ENCODE measurements at regions not wholly inside any gene's neighbourhood (a gene's known extent, or its start where the extent isn't known, plus 50 kb on each side); places are given as distances from the start of the nearest gene placed in this dataset.
A peak's percentile ranks its signal among the peaks of the same experiment; 100 is the strongest.
"Not testable (repeated sequence)": the region's sequence is repeated elsewhere in the genome, so short reads cannot be mapped to it uniquely, and the experiment has no call there.

- DNase-seq = no peak
These were observed 105.5 kb downstream of the KPNA2 start for GRCh38 chr17:68141050-68141449.

GRCh38 chr17:68142595-68142994 is 105.2 kb upstream of the AMZ2 start:
- DNase-seq = no peak

GRCh38 chr17:68143425-68143824 is 104.4 kb upstream of the AMZ2 start:
- no peak for DNase-seq

- DNase-seq = no peak
These were observed 102.8 kb upstream of the AMZ2 start for GRCh38 chr17:68145088-68145487.

- DNase-seq = no peak
These were observed 98.9 kb upstream of the AMZ2 start for GRCh38 chr17:68148936-68149335.

- DNase-seq = no peak
These were observed 95.7 kb upstream of the AMZ2 start for GRCh38 chr17:68152161-68152571.

GRCh38 chr17:68155692-68156091 is 92.2 kb upstream of the AMZ2 start:
- DNase-seq = no peak

GRCh38 chr17:68161644-68162428 is 86.0 kb upstream of the AMZ2 start:
- DNase-seq = no peak

GRCh38 chr17:68168273-68169164 is 79.3 kb upstream of the AMZ2 start:
- DNase-seq = not testable (repeated sequence)

- not testable (repeated sequence) for DNase-seq
These were observed 78.5 kb upstream of the AMZ2 start for GRCh38 chr17:68169165-68169821.

- DNase-seq = no peak
These were observed 78.0 kb upstream of the AMZ2 start for GRCh38 chr17:68169840-68170239.

- no peak for DNase-seq
These were observed 77.6 kb upstream of the AMZ2 start for GRCh38 chr17:68170246-68170645.

GRCh38 chr17:68172461-68172954 is 75.3 kb upstream of the AMZ2 start:
- DNase-seq = peak; percentile 65 to 81

GRCh38 chr17:68175416-68175815 is 72.4 kb upstream of the AMZ2 start:
- DNase-seq = no peak

- no peak for DNase-seq
These were observed 71.9 kb upstream of the AMZ2 start for GRCh38 chr17:68175905-68176304.

GRCh38 chr17:68176718-68177117 is 71.1 kb upstream of the AMZ2 start:
- DNase-seq = no peak

- DNase-seq = no peak
These were observed 69.0 kb upstream of the AMZ2 start for GRCh38 chr17:68178831-68179230.

GRCh38 chr17:68179236-68179925 is 68.5 kb upstream of the AMZ2 start:
- no peak for DNase-seq

GRCh38 chr17:68179926-68180285 is 67.9 kb upstream of the AMZ2 start:
- no peak for DNase-seq

- DNase-seq = no peak
These were observed 65.9 kb upstream of the AMZ2 start for GRCh38 chr17:68182011-68182306.

GRCh38 chr17:68182940-68183551 is 64.8 kb upstream of the AMZ2 start:
- peak; percentile 71 to 73 for DNase-seq

- no peak for DNase-seq
These were observed 63.7 kb upstream of the AMZ2 start for GRCh38 chr17:68184141-68184571.
